Stimulated activated CD8-positive, alpha-beta memory T cell treated with anti-CD3 and anti-CD28 coated beads, Interleukin-7, amount 100 ng/mL, for 1 hour (primary cell): ENCODE measurements at regions not wholly inside any gene's neighbourhood (a gene's known extent, or its start where the extent isn't known, plus 50 kb on each side); places are given as distances from the start of the nearest gene placed in this dataset.

Experiments used
- DNase-seq, 2 donors: peaks; one replicate each; pipeline ENCODE4 v3.0.0-alpha.2; 2020; ENCODE audit warnings: low read depth in 2 of 2

GRCh38 chr2:195498176-195498575, 158.8 kb upstream of the SLC39A10 start:
- peak; percentile 29 to 52 for DNase-seq

- no peak for DNase-seq
Observed at GRCh38 chr2:195496991-195497390, 160.0 kb upstream of the SLC39A10 start.

GRCh38 chr2:195495966-195496365, 161.1 kb upstream of the SLC39A10 start:
- no peak for DNase-seq

DNA sequence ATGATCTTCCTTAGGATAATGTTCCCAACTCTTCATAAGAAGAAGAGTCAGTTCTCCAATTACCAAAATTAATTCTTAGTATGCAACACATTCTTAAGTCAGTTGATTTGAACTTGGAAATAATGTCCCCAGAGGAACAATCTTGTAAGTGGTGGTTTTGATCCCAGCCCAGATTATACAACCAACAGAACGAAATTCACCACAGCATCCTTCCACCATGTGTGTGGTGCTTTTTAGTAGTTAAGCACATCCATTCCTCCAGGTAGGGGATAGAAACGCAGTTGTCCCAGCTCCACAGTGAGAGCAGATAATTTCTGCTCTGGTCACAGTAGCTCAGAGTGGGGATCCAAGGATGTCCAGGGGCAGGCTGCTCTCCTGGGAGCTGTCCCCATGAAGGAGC, 161.7 kb upstream of the SLC39A10 start:
- no peak for DNase-seq

DNA sequence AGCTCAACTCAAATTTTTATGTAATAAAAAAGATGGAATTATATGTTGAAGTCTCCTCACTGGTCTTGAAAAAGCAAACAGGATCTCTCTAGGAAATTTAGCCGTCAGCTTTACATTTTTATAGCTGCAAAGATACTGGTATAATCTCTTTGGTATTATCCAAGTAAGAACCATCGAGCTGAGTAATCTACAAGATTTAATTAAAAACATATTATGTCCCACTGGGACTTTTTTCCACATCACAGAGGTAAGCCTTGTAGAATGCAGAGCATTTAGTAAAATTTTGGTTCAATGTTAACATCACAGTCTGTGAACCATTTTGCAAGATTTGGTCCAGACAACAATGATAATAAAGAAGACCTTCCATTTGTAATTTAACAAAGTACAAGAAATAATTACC, 162.6 kb upstream of the SLC39A10 start:
- no peak for DNase-seq

DNA sequence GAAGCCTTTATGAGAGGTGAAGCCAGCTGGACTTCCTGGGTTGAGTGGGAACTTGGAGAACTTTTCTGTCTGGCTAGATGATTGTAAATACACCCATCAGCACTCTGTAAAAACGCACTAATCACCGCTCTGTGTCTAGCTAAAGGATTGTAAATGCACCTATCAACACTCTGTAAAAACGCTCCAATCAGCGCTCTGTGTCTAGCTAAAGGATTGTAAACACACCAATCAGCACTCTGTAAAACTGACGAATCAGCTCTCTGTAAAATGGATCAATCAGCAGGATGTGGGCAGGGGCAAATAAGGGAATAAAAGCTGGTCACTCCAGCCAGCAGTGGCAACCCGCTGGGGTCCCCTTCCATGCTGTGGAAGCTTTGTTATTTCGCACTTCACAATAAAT, 163.6 kb upstream of the SLC39A10 start:
- no peak for DNase-seq

GRCh38 chr2:195490319-195490718, 166.7 kb upstream of the SLC39A10 start:
- no peak for DNase-seq

DNA sequence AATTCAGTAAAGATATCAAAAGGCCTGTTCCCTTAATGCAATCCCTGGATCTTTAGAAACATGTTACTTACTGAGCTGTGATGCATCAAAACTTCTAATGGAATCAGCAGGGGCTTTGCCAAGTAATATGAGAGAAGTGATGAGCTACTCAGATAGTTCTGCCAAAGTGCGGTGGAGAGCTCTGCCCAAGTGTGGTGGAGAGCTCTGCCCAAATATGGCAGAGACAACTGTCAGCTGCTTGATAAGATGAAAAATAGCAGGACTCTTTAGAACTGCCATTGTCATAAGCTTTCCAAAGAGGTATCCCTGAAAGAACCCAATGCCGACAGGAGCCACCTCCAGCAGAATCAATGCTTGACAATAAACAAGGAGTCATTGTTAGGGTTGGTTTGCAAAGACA, 167.9 kb upstream of the SLC39A10 start:
- DNase-seq = no peak

GRCh38 chr2:195488567-195488966, 168.5 kb upstream of the SLC39A10 start:
- no peak for DNase-seq

GRCh38 chr2:195486987-195487644, 169.9 kb upstream of the SLC39A10 start:
- no peak for DNase-seq

DNA sequence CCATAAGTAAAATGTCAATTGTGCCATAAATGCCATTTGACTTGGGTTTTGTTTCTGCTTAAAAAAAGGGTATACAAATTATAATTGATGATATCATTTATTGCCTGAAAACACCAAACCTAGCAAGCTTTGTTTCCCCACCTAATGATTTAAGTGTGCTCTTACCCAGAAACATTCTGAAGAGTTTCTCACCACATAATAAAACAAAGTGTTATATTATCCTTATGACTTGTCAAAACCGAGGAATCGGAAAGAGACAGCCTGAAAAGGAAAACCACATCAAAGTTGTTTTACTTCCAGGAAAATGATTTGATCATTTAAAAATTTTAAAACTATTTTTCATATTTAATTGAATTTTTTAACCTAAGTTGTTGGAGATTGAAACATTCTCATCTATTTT, 170.5 kb upstream of the SLC39A10 start:
- DNase-seq = no peak

DNA sequence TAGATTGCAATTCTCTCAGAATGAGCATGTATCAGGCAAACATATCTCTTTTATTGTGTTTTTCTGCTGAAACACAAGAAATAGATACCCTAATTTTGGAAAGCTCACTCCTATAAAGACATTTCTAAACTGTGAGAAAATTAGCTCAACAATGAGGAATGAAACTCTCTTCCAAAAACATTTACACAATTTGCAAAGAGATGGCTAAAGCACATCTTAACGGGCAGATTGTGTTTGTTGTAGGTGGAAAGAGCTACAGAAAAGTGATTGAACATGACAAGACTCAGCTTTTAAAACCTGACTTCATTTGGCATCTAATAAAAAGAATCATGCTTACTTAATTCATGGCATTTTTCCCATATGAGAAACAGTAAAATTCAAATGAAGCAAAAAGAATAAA, 175.0 kb upstream of the SLC39A10 start:
- no peak for DNase-seq

GRCh38 chr2:195480121-195480520, 176.9 kb upstream of the SLC39A10 start:
- no peak for DNase-seq

GRCh38 chr2:195479407-195479806, 177.6 kb upstream of the SLC39A10 start:
- DNase-seq = no peak

DNA sequence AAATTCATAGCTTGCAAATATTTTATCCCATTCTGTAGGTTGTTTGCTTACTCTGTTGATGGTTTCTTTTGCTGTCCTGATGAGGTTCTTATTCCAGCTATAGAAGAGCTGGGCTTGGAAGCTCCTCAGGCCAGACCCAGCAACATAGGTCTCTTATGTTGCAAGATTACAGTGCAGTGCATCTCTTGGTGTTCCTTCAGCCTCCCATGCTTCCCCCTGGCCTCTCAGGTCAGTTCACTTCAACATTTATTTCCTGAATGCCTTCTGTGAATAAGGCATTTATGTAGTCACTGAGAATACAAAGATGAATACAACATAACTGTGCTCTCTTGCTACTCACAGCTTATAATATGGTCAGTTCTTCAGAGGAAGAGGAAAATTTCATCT, 179.0 kb upstream of the SLC39A10 start:
- no peak for DNase-seq

DNA sequence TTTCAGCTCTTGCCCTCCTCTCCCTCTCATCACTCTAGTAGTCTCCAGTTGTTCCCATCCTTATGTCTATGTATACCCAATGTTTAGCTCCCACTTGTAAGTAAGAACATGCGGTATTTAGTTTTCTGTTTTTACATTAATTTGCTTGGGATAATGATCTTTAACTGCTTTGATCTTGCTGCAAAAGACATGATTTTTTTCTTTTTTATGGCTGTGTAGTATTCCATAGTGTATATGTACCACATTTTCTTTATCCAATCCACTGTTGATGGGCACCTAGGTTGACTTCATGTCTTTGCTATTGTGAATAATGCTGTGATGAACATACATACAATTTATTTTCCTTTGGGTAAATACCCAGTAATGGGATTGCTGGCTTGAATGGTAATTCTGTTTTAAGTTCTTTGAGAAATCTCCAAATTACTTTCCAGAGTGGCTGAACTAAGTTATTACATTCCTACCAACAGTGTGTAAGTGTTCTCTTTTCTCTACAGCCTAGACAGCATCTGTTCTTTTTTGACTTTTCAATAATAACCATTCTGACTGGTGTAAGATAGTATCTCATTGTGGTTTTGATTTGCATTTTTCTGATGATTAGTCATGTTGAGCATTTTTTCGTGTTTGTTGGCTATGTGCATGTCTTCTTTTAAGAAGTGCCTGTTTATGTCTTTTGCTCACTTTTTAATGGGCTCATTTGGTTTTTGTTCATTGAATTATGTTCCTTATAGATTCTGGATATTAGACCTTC, 179.6 kb upstream of the SLC39A10 start:
- DNase-seq = no peak

DNA sequence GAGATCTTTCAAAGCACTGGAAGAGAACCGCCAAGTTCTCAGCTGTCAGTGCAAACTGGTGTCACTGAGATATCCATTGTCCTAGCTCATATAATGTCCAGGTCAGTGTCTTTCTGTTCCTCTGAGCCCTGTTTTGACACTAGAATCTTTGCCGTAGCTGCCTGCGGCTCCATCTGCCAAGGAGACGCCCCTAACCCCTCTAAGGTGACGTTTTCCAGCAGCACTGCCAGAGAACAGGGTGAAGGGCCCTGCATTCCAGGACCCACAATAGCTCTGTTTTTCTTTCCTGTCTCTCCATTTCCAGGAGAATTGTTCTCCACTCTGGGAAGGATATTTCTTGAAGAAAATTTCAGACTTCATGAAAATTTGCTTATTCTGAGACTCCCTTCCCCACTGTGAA, 181.7 kb upstream of the SLC39A10 start:
- no peak for DNase-seq

- DNase-seq = no peak
Observed at GRCh38 chr2:195473862-195474261, 183.2 kb upstream of the SLC39A10 start.

DNA sequence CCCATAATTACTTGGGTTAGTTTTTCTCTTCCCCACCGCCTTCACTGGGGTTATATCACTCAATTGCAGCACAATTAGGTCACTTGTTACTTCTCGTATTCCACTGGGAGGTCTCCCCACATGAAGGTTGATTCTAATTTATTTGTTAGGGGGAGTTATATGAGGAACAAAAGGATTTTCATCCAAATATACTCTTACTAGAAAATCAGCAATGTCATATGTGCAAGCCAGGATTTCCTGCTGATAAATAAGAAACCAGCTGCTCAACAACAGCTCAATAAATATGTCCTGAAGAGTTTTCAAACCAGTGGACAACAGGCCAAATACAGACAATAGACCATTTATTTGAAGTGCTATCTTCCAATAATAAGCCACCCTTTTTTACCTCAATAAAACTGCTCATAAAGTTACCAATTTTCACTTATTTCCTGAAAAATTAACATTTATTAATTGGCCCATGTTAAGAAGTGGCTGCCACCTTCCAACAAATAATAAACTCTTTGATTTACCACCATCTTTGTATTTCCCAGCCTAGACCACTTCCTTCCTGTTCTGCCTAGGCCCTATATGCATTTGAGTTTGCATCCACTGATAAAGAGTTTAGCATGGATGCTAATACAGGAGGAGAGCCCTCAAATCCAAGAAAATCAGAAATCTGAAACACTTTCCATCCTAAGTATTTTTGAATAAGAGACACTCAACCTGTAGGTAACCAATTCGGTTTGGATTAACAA, 184.4 kb upstream of the SLC39A10 start:
- DNase-seq = no peak

DNA sequence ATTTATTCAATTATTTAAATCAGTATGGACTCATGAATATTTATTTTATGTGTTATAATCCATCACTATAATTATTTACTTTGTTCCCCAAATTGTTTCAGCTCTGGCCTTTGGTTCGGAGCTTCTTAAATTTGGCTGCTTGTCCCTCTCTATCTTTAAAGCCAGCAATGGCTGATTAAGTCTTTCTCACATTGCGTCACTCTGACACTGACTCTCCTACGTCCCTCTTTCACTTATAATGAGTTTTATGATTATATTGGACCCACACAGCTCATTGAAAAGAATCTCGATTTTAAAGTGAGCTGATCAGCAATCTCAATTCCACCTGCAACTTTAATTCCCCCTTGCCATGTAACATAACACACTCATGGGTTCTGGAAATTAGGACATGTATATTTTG, 185.2 kb upstream of the SLC39A10 start:
- DNase-seq = no peak

DNA sequence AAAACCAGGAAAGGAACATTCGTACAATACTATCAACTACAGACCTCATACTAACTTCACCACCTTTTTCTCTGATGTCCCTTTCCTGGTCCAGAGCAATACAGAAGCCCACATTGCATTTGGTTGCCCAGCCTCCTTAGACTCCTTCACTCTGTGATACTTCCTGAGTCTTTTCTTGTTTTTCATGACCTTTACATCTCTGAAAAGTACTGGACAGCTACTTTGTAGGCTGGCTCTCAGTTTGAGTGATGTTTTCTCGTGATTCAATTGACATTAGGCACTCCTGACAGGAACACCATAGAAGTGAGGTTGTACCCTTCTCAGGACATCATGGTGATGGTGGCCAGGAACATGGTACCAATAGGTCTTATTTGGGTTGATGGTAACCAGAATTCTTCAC, 185.9 kb upstream of the SLC39A10 start:
- no peak for DNase-seq

- no peak for DNase-seq
Observed at GRCh38 chr2:195470622-195471021, 186.4 kb upstream of the SLC39A10 start.

DNA sequence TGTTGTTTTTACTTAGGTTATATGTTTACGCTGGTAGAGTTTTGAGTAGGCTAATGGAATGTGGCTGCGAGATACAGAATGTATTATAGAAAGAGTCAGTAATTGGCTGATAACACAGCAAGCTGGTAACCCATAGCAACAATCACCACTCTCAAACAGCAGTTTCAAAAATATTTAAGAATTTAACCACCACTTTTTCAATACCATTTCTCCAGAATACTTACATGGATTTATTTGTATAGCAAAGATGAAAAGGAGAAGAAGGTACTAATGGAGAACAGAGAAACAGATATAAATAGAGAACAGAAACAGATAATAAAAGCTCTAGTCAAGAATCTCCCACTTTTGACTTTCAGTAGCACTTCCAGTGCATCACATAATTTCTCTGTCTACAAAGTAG, 188.3 kb upstream of the SLC39A10 start:
- no peak for DNase-seq
